ENCODE measurements at regions not wholly inside any gene's neighbourhood (a gene's known extent, or its start where the extent isn't known, plus 50 kb on each side); places are given as distances from the start of the nearest gene placed in this dataset.

- TF ChIP-seq HMGA2 (CRISPR knock-in tag; IDR thresholded peaks at IDR 0.05): no peak
- TF ChIP-seq RELA (CRISPR knock-in tag; IDR thresholded peaks at IDR 0.05; ENCODE audit: borderline replicate concordance): no peak
- no peak for TF ChIP-seq IRF2 (CRISPR knock-in tag; IDR thresholded peaks at IDR 0.05; ENCODE audit: borderline replicate concordance, low read depth)
- no peak for TF ChIP-seq TEAD1 (CRISPR knock-in tag; IDR thresholded peaks at IDR 0.05)
- TF ChIP-seq FOXP4 (CRISPR knock-in tag; IDR thresholded peaks at IDR 0.05): no peak
Observed at GRCh38 chr7:80991654-80992053, 72.8 kb upstream of the SEMA3C start (continued).

- CTCF ChIA-PET: no interaction called here
- ATAC-seq: no peak
- no peaks in the 10 kb centered on the region for H3K27me3 Mint-ChIP-seq (ENCODE audit: low read depth)
- POLR2A ChIA-PET: no interaction called here
- H3K4me3 Mint-ChIP-seq: no peak overlapping the region
- no peaks in the 10 kb centered on the region for H3K36me3 Mint-ChIP-seq
- peaks cover 13% of the 10 kb centered on the region for H3K9me3 Mint-ChIP-seq
- no peaks in the 10 kb centered on the region for H3K4me1 Mint-ChIP-seq
- no peak for DNase-seq (ENCODE audit: low spot score)
- no peak overlapping the region for H3K27ac Mint-ChIP-seq
- no peak for TF ChIP-seq ZBTB43 (CRISPR knock-in tag; IDR thresholded peaks at IDR 0.05)
- TF ChIP-seq OVOL2 (CRISPR knock-in tag; IDR thresholded peaks at IDR 0.05; ENCODE audit: borderline replicate concordance): no peak
- TF ChIP-seq ZNF138 (CRISPR knock-in tag; conservative IDR thresholded peaks at IDR 0.05): no peak
- no peak for TF ChIP-seq NR2C2 (CRISPR knock-in tag; IDR thresholded peaks at IDR 0.05)
- TF ChIP-seq ELF4 (CRISPR knock-in tag; IDR thresholded peaks at IDR 0.05; ENCODE audit: low read depth): no peak
- TF ChIP-seq ZMAT4 (CRISPR knock-in tag; IDR thresholded peaks at IDR 0.05): no peak
- no peak for TF ChIP-seq HMGXB4 (CRISPR knock-in tag; IDR thresholded peaks at IDR 0.05)
- no peak for TF ChIP-seq ZNF263 (CRISPR knock-in tag; IDR thresholded peaks at IDR 0.05; ENCODE audit: low read depth)
- TF ChIP-seq TEAD4 (CRISPR knock-in tag; IDR thresholded peaks at IDR 0.05): no peak
Observed at GRCh38 chr7:80984619-80985018, 65.8 kb upstream of the SEMA3C start.

GRCh38 chr7:80981405-80981804, 62.6 kb upstream of the SEMA3C start:
- no peaks in the 10 kb centered on the region for H3K27me3 Mint-ChIP-seq (ENCODE audit: low read depth)
- H3K4me3 Mint-ChIP-seq: no peak overlapping the region
- no peaks in the 10 kb centered on the region for H3K4me1 Mint-ChIP-seq
- no peaks in the 10 kb centered on the region for H3K36me3 Mint-ChIP-seq
- DNase-seq (ENCODE audit: low spot score) (no peak), ATAC-seq (no peak)
- ChIA-PET POLR2A (no interaction called here), CTCF (no interaction called here)
- no peak overlapping the region for H3K27ac Mint-ChIP-seq
- peaks cover 22% of the 10 kb centered on the region for H3K9me3 Mint-ChIP-seq
- TF ChIP-seq E2F4 (CRISPR knock-in tag; IDR thresholded peaks at IDR 0.05; ENCODE audit: borderline replicate concordance, low read depth) (no peak), ZSCAN18 (CRISPR knock-in tag; IDR thresholded peaks at IDR 0.05) (no peak), CREB1 (CRISPR knock-in tag; IDR thresholded peaks at IDR 0.05) (no peak), JUN (CRISPR knock-in tag; IDR thresholded peaks at IDR 0.05) (no peak), ATF3 (CRISPR knock-in tag; conservative IDR thresholded peaks at IDR 0.05) (no peak), ZNF396 (CRISPR knock-in tag; IDR thresholded peaks at IDR 0.05; ENCODE audit: borderline replicate concordance) (no peak), USF1 (CRISPR knock-in tag; IDR thresholded peaks at IDR 0.05) (no peak), ZNF121 (CRISPR knock-in tag; IDR thresholded peaks at IDR 0.05) (no peak), ESRRA (CRISPR knock-in tag; IDR thresholded peaks at IDR 0.05; ENCODE audit: borderline replicate concordance) (no peak), ATF1 (CRISPR knock-in tag; IDR thresholded peaks at IDR 0.05) (no peak), TEAD1 (CRISPR knock-in tag; IDR thresholded peaks at IDR 0.05) (no peak), PRRX2 (CRISPR knock-in tag; IDR thresholded peaks at IDR 0.05) (no peak), ZNF317 (CRISPR knock-in tag; IDR thresholded peaks at IDR 0.05; ENCODE audit: borderline replicate concordance, low read depth) (no peak)
